HFFc6 (cell line): ENCODE measurements at regions not wholly inside any gene's neighbourhood (a gene's known extent, or its start where the extent isn't known, plus 50 kb on each side); places are given as distances from the start of the nearest gene placed in this dataset.
"Not testable (repeated sequence)": the region's sequence is repeated elsewhere in the genome, so short reads cannot be mapped to it uniquely, and the experiment has no call there.

Source experiments
- DNase-seq: peaks from one replicate; pipeline ENCODE4 v3.0.0-alpha.2; 2018
- H3K27ac Mint-ChIP-seq: 2 replicates; pipeline ENCODE4 v1.8.0; 2020; ENCODE audit warnings: mild to moderate bottlenecking, mixed read lengths
- H3K27me3 Mint-ChIP-seq: 2 replicates; pipeline ENCODE4 v1.8.0; 2021; ENCODE audit warnings: mild to moderate bottlenecking, moderate library complexity, mixed read lengths; ENCODE audit not compliant: insufficient read depth
- H3K36me3 Mint-ChIP-seq: 2 replicates; pipeline ENCODE4 v1.8.0; 2021; ENCODE audit warnings: low read depth, mixed read lengths
- H3K4me1 Mint-ChIP-seq: 2 replicates; pipeline ENCODE4 v1.8.0; 2020; ENCODE audit warnings: low read depth, mixed read lengths
- H3K4me3 Mint-ChIP-seq: 2 replicates; pipeline ENCODE4 v1.8.0; 2020; ENCODE audit warnings: mild to moderate bottlenecking, moderate library complexity, mixed read lengths
- H3K9me3 Mint-ChIP-seq: 2 replicates; pipeline ENCODE4 v1.8.0; 2020; ENCODE audit warnings: mild to moderate bottlenecking, mixed read lengths
- CTCF ChIP-seq: fragments of 200-600 bp; sonication (generic); IDR thresholded peaks from 2 replicates; pipeline ENCODE4 v1.5.0; 2021; ENCODE audit warnings: antibody characterized with exemption, mild to moderate bottlenecking

- no peaks in the 10 kb centered on the region for H3K36me3 Mint-ChIP-seq
Measured at GRCh38 chr6:86118271-86118670, 475.6 kb upstream of the SYNCRIP start.

GRCh38 chr6:86107985-86108384 is 465.3 kb upstream of the SYNCRIP start:
- H3K9me3 Mint-ChIP-seq, result peaks cover 38% of the 10 kb centered on the region
- H3K36me3 Mint-ChIP-seq, result no peaks in the 10 kb centered on the region
- H3K4me3 Mint-ChIP-seq, result no peak overlapping the region
- no peak overlapping the region for H3K27ac Mint-ChIP-seq
- TF ChIP-seq CTCF, result no peak
- no peak for DNase-seq
- no peaks in the 10 kb centered on the region for H3K4me1 Mint-ChIP-seq
- no peaks in the 10 kb centered on the region; the same call in 1 of the 2 replicates for H3K27me3 Mint-ChIP-seq

More at GRCh38 chr6:86118271-86118670, 475.6 kb upstream of the SYNCRIP start:
- no peaks in the 10 kb centered on the region for H3K4me1 Mint-ChIP-seq
- no peak overlapping the region for H3K27ac Mint-ChIP-seq
- no peak for DNase-seq
- H3K4me3 Mint-ChIP-seq, result no peak overlapping the region
- no peak for TF ChIP-seq CTCF
- H3K27me3 Mint-ChIP-seq, result no peaks in the 10 kb centered on the region; the same call in 1 of the 2 replicates
- H3K9me3 Mint-ChIP-seq, result peaks cover 38% of the 10 kb centered on the region

- no peak for DNase-seq
- no peaks in the 10 kb centered on the region for H3K27me3 Mint-ChIP-seq
- no peak overlapping the region for H3K27ac Mint-ChIP-seq
- no peaks in the 10 kb centered on the region for H3K4me1 Mint-ChIP-seq
- H3K4me3 Mint-ChIP-seq, result no peak overlapping the region
- TF ChIP-seq CTCF, result no peak
- H3K9me3 Mint-ChIP-seq, result peaks cover 49% of the 10 kb centered on the region
- H3K36me3 Mint-ChIP-seq, result no peaks in the 10 kb centered on the region
Measured at GRCh38 chr6:86087954-86088353, 445.3 kb upstream of the SYNCRIP start.

GRCh38 chr6:86079938-86080337 is 437.3 kb upstream of the SYNCRIP start:
- no peak for DNase-seq
- Mint-ChIP-seq H3K36me3 (no peaks in the 10 kb centered on the region), H3K4me1 (no peaks in the 10 kb centered on the region), H3K4me3 (no peak overlapping the region), H3K27me3 (no peaks in the 10 kb centered on the region), H3K9me3 (peaks cover 58% of the 10 kb centered on the region), H3K27ac (no peak overlapping the region)
- TF ChIP-seq CTCF, result no peak

GRCh38 chr6:86070151-86070550 is 427.5 kb upstream of the SYNCRIP start:
- Mint-ChIP-seq H3K36me3 (no peaks in the 10 kb centered on the region; the same call in 1 of the 2 replicates), H3K27me3 (no peaks in the 10 kb centered on the region), H3K27ac (no peak overlapping the region), H3K9me3 (peaks cover 35% of the 10 kb centered on the region), H3K4me3 (no peak overlapping the region), H3K4me1 (no peaks in the 10 kb centered on the region)
- DNase-seq, result no peak
- TF ChIP-seq CTCF, result no peak

GRCh38 chr6:86065002-86065401 is 422.3 kb upstream of the SYNCRIP start:
- peaks cover 56% of the 10 kb centered on the region for H3K9me3 Mint-ChIP-seq
- H3K36me3 Mint-ChIP-seq, H3K4me3 Mint-ChIP-seq, H3K27me3 Mint-ChIP-seq, H3K27ac Mint-ChIP-seq, H3K4me1 Mint-ChIP-seq, DNase-seq: not testable (repeated sequence)

- H3K9me3 Mint-ChIP-seq, result peaks cover 49% of the 10 kb centered on the region
- H3K4me1 Mint-ChIP-seq, DNase-seq, H3K27me3 Mint-ChIP-seq, H3K36me3 Mint-ChIP-seq, H3K4me3 Mint-ChIP-seq, H3K27ac Mint-ChIP-seq: not testable (repeated sequence)
Measured at GRCh38 chr6:86057293-86057980, 414.8 kb upstream of the SYNCRIP start.
